K562 (cell line): ENCODE measurements at regions not wholly inside any gene's neighbourhood (a gene's known extent, or its start where the extent isn't known, plus 50 kb on each side); places are given as distances from the start of the nearest gene placed in this dataset.
A peak's percentile ranks its signal among the peaks of the same experiment; 100 is the strongest.

Experiments used
- ATAC-seq: fragments of 200-7000 bp; cut with Tn5 transposase; 3 replicates; pipeline ENCODE4 v1.9.1; 2020; ENCODE audit warnings: moderate library complexity
- BruUV-seq: library from RNA; stranded (reverse); fragments of 400-500 nt; replicated peaks from 2 replicates; lab custom pipeline; 2021; lab: Mats Ljungman, UMichigan
- CTCF ChIA-PET: fragments of 300-600 bp; formaldehyde crosslinking; extraction: SDS; loops from one replicate; lab custom pipeline; 2021; ENCODE audit warnings: low intra/inter-chr PET ratio; lab: Yijun Ruan, JAX
- POLR2A ChIA-PET: fragments of 300-600, 350-650 bp; sonication (Branson Sonifier 250); formaldehyde crosslinking; extraction: SDS; loops from one replicate; lab custom pipeline; 2021; ENCODE audit warnings: antibody characterized with exemption, inconsistent platforms; lab: Yijun Ruan, JAX
- DNase-seq, 4 experiments: peaks; one replicate each; pipeline versions ENCODE4 v3.0.0 to v3.0.0-alpha.2; 2011 to 2018; ENCODE audit warnings: low spot score in 3 of 4, mixed read lengths in 3 of 4; ENCODE audit errors: extremely low read depth in 1 of 4
- FAIRE-seq: peaks from 2 replicates; lab custom pipeline; 2011; peaks lifted over from hg19 to GRCh38; lab: Jason Lieb, UNC
- H2AFZ ChIP-seq: 2 replicates; pipeline ENCODE4 v1.6.0; 2011; ENCODE audit warnings: low read depth, low read length, control low read depth, inconsistent platforms
- H3K27ac ChIP-seq: fragments of 200-600 bp; 3 replicates; pipeline ENCODE4 v1.8.0; 2011; ENCODE audit warnings: low read depth, mild to moderate bottlenecking, control low read depth, inconsistent platforms, low read length, moderate library complexity, mixed read lengths; ENCODE audit errors: extremely low read depth
- H3K27me3 ChIP-seq, 2 experiments: fragments of 300-600 bp in 1 of 2; 2 replicates in 1 of 2; 3 replicates in 1 of 2; pipeline versions ENCODE4 v1.6.0 to v1.8.0; 2011; ENCODE audit warnings: inconsistent platforms in 2 of 2, low read length in 2 of 2, mild to moderate bottlenecking in 1 of 2, mixed read lengths in 1 of 2, moderate library complexity in 1 of 2; ENCODE audit not compliant: control insufficient read depth in 2 of 2, insufficient read depth in 2 of 2
- H3K36me3 ChIP-seq: fragments of 300-600 bp; 3 replicates; pipeline ENCODE4 v1.8.0; 2011; ENCODE audit warnings: mild to moderate bottlenecking, low read length, inconsistent platforms; ENCODE audit not compliant: control insufficient read depth, insufficient read depth
- H3K4me1 ChIP-seq, 2 experiments: fragments of 200-600 bp in 1 of 2; replicated peaks in 1 of 2; 2 replicates in 1 of 2; 3 replicates in 1 of 2; pipeline versions ENCODE4 v1.5.1 to v1.8.0; 2011; ENCODE audit warnings: inconsistent platforms in 2 of 2, low read length in 2 of 2, mild to moderate bottlenecking in 1 of 2, mixed read lengths in 1 of 2, moderate library complexity in 1 of 2; ENCODE audit not compliant: control insufficient read depth in 2 of 2, insufficient read depth in 2 of 2
- H3K4me2 ChIP-seq: 2 replicates; pipeline ENCODE4 v1.6.1; 2011; ENCODE audit warnings: low read length, control low read depth, inconsistent platforms, mixed read lengths; ENCODE audit not compliant: insufficient read depth
- H3K4me3 ChIP-seq: fragments of 200-600 bp; sonication (generic), shearing (Covaris generic); 2 replicates; pipeline ENCODE4 v1.5.1; 2016; ENCODE audit warnings: control low read depth, inconsistent platforms
- H3K79me2 ChIP-seq: fragments of 200-600 bp; 3 replicates; pipeline ENCODE4 v1.8.0; 2011; ENCODE audit warnings: low read length, inconsistent platforms; ENCODE audit not compliant: control insufficient read depth, insufficient read depth
- H3K9ac ChIP-seq, 2 experiments: 2 replicates each; pipeline versions ENCODE4 v1.6.0 to v1.6.1; 2011; ENCODE audit warnings: low read depth in 2 of 2, low read length in 2 of 2, control low read depth in 1 of 2, inconsistent platforms in 1 of 2, mild to moderate bottlenecking in 1 of 2, mixed read lengths in 1 of 2; ENCODE audit not compliant: insufficient read depth in 1 of 2
- H3K9me1 ChIP-seq: one replicate; pipeline ENCODE4 v1.6.0; 2011; ENCODE audit warnings: inconsistent platforms, mild to moderate bottlenecking, low read length, moderate library complexity; ENCODE audit not compliant: control insufficient read depth, insufficient read depth
- H3K9me3 ChIP-seq: replicated peaks from 2 replicates; pipeline ENCODE4 v1.5.1; 2011; ENCODE audit warnings: low read depth, low read length, inconsistent platforms; ENCODE audit not compliant: control insufficient read depth, insufficient read depth
- H4K20me1 ChIP-seq: replicated peaks from 2 replicates; pipeline ENCODE4 v1.6.1; 2011; ENCODE audit warnings: low read length, inconsistent platforms, mixed read lengths; ENCODE audit not compliant: control insufficient read depth, insufficient read depth
- FOXA3 ChIP-seq, 2 experiments: fragments of 450-650 bp in 1 of 2; sonication (generic) in 1 of 2; formaldehyde crosslinking; IDR thresholded peaks in 1 of 2; conservative IDR thresholded peaks in 1 of 2; 2 replicates each; pipeline versions ENCODE4 v1.4.0 to v1.8.0; 2020 to 2022; ENCODE audit warnings: mild to moderate bottlenecking in 2 of 2, missing genetic modification reagents in 1 of 2
- HOXB6 ChIP-seq: fragments of 250-450 bp; sonication (Bioruptor Pico); IDR thresholded peaks from 2 replicates; pipeline ENCODE4 v1.5.1; 2022; ENCODE audit warnings: mild to moderate bottlenecking, borderline replicate concordance
- L3MBTL2 ChIP-seq: fragments of 450-650 bp; IDR thresholded peaks from 2 replicates; pipeline ENCODE4 v1.6.1; 2016; ENCODE audit warnings: mild to moderate bottlenecking, moderate library complexity
- MAZ ChIP-seq, 2 experiments: fragments of 450-650 bp in 1 of 2; sonication (generic) in 1 of 2; formaldehyde crosslinking; IDR thresholded peaks in 1 of 2; conservative IDR thresholded peaks in 1 of 2; 2 replicates each; pipeline versions ENCODE4 v1.4.0 to v1.5.0; 2020; ENCODE audit warnings: mild to moderate bottlenecking in 1 of 2, missing genetic modification reagents in 1 of 2
- MTA1 ChIP-seq: fragments of 450-650 bp; IDR thresholded peaks from 2 replicates; pipeline ENCODE4 v1.6.1; 2017; ENCODE audit warnings: borderline replicate concordance
- NR2C2 ChIP-seq, 2 experiments: fragments of 200-800 bp in 1 of 2; sonication (Bioruptor generic) in 1 of 2; sonication (generic) in 1 of 2; formaldehyde crosslinking in 1 of 2; IDR thresholded peaks; 2 replicates each; pipeline versions ENCODE4 v1.6.1 to v1.8.0; 2016 to 2022; ENCODE audit warnings: mild to moderate bottlenecking in 1 of 2, missing compliant biosample characterization in 1 of 2, missing genetic modification characterization in 1 of 2, missing genetic modification reagents in 1 of 2
- PHF8 ChIP-seq: fragments of 200-600 bp; sonication (generic); IDR thresholded peaks from 2 replicates; pipeline ENCODE4 v1.6.1; 2012; ENCODE audit warnings: mixed run types, mild to moderate bottlenecking, inconsistent platforms, low read length, moderate library complexity, borderline replicate concordance
- ZNF121 ChIP-seq: sonication (generic); formaldehyde crosslinking; conservative IDR thresholded peaks from 2 replicates; pipeline ENCODE4 v1.8.0; 2022; ENCODE audit warnings: missing genetic modification reagents
- WGBS: fragments of 100-300 bp; shearing (Covaris generic); methylation state at CpG from one replicate; pipeline ENCODE4 v1.1.6; 2016; ENCODE audit warnings: low coverage, mixed read lengths; ENCODE audit not compliant: insufficient coverage; ENCODE audit errors: missing lambda C conversion rate; 5-methylcytosine and 5-hydroxymethylcytosine counted together
- in situ Hi-C: fragments of 300-500 bp; cut with MboI; formaldehyde crosslinking; loops from 4 replicates; pipeline ENCODE4 v1.15.0; 2018; ENCODE audit warnings: inconsistent platforms, mixed read lengths
- intact Hi-C: fragments of 100-400 bp; cut with micrococcal nuclease; formaldehyde crosslinking; loops from 2 replicates; pipeline ENCODE4 v1.14.2; 2022
- TF ChIP-seq, protein P1 (sequence below), 2 experiments: fragments of 150-350 bp in 1 of 2; IDR thresholded peaks; 2 replicates each; pipeline ENCODE4 v1.6.1; 2012 to 2016; ENCODE audit warnings: low read depth in 2 of 2, low read length in 2 of 2, mild to moderate bottlenecking in 1 of 2, moderate library complexity in 1 of 2
- TF ChIP-seq, protein P2 (sequence below), 2 experiments: fragments of 450-650 bp; IDR thresholded peaks; 2 replicates each; pipeline ENCODE4 v1.6.1; 2016

DNA sequence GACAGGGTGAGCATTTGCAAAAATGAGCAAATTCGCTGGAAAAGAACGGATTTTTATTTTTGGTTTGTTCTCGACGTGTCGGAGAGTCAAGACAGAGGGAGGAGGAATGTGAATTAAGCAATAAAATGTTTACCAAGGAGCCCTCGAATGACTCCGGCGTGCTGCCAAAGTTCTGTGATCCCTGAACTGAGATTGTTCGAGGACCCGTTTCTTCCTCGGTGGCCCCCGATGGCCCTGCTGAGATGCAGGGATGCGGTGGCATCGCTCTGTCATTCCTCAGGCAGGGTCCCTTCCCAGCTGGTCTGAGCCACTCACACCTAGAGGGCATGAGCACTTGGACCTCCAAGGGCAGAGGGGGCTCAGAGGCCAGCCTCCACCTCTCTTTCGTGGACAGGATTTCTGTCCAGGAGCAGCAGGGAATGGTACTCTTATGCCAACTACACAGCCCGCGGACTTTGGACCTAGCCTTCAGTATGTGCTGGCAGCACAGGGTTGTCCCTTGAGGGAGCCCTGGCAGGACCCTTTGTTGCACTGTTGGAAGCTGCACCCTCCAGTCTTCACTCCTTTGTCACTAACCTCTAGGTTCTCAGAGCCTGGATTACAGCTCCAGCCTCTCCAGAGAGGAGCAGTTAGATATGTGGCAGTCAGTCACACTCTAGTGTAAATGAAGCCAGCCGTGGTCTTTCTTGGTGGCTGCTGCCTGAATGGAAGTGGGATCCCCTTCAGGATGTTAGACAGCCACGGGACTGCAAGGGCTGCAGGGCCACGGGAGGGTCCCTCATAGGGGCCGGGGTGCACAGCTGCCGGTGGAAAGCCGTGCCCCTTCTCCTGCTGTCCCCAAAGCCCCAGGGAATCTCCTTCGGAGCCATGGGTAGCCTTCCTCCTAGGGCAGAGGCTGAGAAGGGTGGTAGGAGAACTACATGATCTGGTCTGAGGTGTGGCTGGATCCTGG is 109.4 kb upstream of the ANO1 start (continued):
- TF ChIP-seq, protein P1, sequence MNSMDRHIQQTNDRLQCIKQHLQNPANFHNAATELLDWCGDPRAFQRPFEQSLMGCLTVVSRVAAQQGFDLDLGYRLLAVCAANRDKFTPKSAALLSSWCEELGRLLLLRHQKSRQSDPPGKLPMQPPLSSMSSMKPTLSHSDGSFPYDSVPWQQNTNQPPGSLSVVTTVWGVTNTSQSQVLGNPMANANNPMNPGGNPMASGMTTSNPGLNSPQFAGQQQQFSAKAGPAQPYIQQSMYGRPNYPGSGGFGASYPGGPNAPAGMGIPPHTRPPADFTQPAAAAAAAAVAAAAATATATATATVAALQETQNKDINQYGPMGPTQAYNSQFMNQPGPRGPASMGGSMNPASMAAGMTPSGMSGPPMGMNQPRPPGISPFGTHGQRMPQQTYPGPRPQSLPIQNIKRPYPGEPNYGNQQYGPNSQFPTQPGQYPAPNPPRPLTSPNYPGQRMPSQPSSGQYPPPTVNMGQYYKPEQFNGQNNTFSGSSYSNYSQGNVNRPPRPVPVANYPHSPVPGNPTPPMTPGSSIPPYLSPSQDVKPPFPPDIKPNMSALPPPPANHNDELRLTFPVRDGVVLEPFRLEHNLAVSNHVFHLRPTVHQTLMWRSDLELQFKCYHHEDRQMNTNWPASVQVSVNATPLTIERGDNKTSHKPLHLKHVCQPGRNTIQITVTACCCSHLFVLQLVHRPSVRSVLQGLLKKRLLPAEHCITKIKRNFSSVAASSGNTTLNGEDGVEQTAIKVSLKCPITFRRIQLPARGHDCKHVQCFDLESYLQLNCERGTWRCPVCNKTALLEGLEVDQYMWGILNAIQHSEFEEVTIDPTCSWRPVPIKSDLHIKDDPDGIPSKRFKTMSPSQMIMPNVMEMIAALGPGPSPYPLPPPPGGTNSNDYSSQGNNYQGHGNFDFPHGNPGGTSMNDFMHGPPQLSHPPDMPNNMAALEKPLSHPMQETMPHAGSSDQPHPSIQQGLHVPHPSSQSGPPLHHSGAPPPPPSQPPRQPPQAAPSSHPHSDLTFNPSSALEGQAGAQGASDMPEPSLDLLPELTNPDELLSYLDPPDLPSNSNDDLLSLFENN (IDR thresholded peaks at IDR 0.05; ENCODE audit: low read depth in 2 of 2, low read length in 2 of 2): no peak
- no peak for TF ChIP-seq HOXB6 (CRISPR knock-in tag)

DNA sequence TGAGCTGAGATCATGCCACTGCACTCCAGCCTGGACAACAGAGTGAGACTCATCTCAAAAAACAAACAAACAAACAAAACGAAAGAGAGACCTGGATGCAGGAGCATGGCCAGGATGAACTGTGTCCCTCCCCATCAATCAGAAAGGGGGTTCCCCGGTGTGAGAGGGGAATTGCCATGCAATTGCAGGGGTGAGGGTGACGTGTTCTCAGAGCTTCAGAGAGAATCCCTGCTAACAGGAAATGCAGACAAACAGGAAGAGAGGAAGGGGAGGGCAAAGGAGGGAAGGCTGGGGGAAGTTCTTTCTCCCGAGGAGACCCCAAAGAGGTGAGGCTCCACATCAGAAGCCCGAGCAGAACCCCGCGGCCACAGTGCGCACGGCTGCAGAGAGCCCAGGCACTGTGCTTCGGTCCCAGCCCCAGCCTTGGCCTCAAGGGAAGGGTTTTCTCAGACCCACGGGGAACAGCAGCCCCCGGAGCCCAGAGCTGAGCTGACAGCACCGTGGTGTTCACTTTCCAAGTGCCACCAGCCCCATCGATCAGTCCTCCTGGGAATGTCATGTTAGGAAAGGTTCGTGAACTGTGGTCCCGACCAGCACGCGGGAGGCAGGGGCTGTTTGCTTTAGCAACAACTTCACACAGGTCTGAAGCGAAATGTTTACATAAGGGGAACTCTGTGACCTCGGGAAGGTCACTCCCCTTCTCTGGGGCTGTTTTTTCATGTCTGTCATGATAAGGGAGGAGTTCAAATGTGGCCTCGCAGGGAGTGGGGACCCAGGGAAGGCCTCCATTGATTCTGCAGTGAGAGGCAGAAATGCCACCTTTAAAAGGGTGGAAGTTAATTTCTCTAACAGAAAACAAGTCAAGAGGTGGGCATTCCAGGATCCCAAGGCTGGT is 108.0 kb upstream of the ANO1 start:
- no TSS peak for BruUV-seq
- in situ Hi-C loops: no loop called here
- TF ChIP-seq, protein P2, sequence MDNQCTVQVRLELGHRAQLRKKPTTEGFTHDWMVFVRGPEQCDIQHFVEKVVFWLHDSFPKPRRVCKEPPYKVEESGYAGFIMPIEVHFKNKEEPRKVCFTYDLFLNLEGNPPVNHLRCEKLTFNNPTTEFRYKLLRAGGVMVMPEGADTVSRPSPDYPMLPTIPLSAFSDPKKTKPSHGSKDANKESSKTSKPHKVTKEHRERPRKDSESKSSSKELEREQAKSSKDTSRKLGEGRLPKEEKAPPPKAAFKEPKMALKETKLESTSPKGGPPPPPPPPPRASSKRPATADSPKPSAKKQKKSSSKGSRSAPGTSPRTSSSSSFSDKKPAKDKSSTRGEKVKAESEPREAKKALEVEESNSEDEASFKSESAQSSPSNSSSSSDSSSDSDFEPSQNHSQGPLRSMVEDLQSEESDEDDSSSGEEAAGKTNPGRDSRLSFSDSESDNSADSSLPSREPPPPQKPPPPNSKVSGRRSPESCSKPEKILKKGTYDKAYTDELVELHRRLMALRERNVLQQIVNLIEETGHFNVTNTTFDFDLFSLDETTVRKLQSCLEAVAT (IDR thresholded peaks at IDR 0.05): peak in 1 of 2 experiments; percentile 85; a peak in 2 of 4 replicates
- TF ChIP-seq MAZ (CRISPR knock-in tag; conservative IDR thresholded peaks at IDR 0.05 in 1 of 2, IDR thresholded peaks at IDR 0.05 in 1 of 2): 0 out of 4 replicates have a peak, but pooled peaks of 1 of the 2 experiments have one; percentile 20
- TF ChIP-seq FOXA3 (CRISPR knock-in tag; conservative IDR thresholded peaks at IDR 0.05 in 1 of 2, IDR thresholded peaks at IDR 0.05 in 1 of 2): peak; percentile 39 to 82; a peak in 3 of 4 replicates
- TF ChIP-seq NR2C2 (CRISPR knock-in tag; IDR thresholded peaks at IDR 0.05): no peak
- peak; percentile 35; the same call in 1 of the 2 replicates for TF ChIP-seq NR2C2 (tag; IDR thresholded peaks at IDR 0.05)
- TF ChIP-seq PHF8: peak; percentile 4; the same call in 1 of the 2 replicates
- TF ChIP-seq MTA1: 0 out of 2 replicates have a peak, but pooled peaks have one; percentile 19
- TF ChIP-seq L3MBTL2: peak; percentile 59
- TF ChIP-seq ZNF121: 0 out of 2 replicates have a peak, but pooled peaks have one; percentile 8

More for the DNA sequence above, 108.0 kb upstream of the ANO1 start:
- no peaks in the 10 kb centered on the region for H3K79me2 ChIP-seq
- POLR2A ChIA-PET: interaction anchor here (1.9 kb wide), 1 partner anchor 9 kb away, joined by 5 read pairs; no protein-coding TSS in a partner anchor
- FAIRE-seq: peak; percentile 89
- no peaks in the 10 kb centered on the region for H3K9me3 ChIP-seq
- intact Hi-C loops: no loop called here
- peak overlapping the region; percentile 52 for H3K4me2 ChIP-seq
- CTCF ChIA-PET: no interaction called here
- no peaks in the 10 kb centered on the region; a peak in 1 of 5 replicates for H3K27me3 ChIP-seq
- H3K36me3 ChIP-seq: no peaks in the 10 kb centered on the region
- H3K27ac ChIP-seq: no peak overlapping the region; the same call in 2 of the 3 replicates
- no peaks in the 10 kb centered on the region for H3K9me1 ChIP-seq
- no peak overlapping the region for H3K4me3 ChIP-seq
- H3K4me1 ChIP-seq: peaks cover 11 to 30% of the 10 kb centered on the region in 2 experiments; a peak in 4 of 5 replicates
- ATAC-seq: peak; percentile 75
- 25% methylated on average over 18 of the region's 21 CpGs for WGBS
- no peaks in the 10 kb centered on the region for H4K20me1 ChIP-seq
- peak overlapping the region; percentile 94 for H2AFZ ChIP-seq
- peak; percentile 58 to 77 (median 76) for DNase-seq
- peak overlapping the region; percentile 34 to 87 for H3K9ac ChIP-seq
